Smooth muscle cell (in vitro differentiated cells): ENCODE measurements at regions not wholly inside any gene's neighbourhood (a gene's known extent, or its start where the extent isn't known, plus 50 kb on each side); places are given as distances from the start of the nearest gene placed in this dataset. TPM values are rescaled to one million over a fixed set of nuclear protein-coding genes. Genes with fewer than 3 reads are reported as not detected.

ENCODE experiments used
- DNase-seq: peaks from one replicate; lab custom pipeline; 2025; ENCODE audit not compliant: unreplicated experiment; lab: John Stamatoyannopoulos, UW
- H2AFZ ChIP-seq: fragments of 200-600 bp; sonication (generic); 2 replicates; pipeline ENCODE4 v1.6.0; 2016; ENCODE audit warnings: antibody characterized with exemption, low read depth, mild to moderate bottlenecking
- H3F3A ChIP-seq: fragments of 200-600 bp; sonication (generic); 2 replicates; pipeline ENCODE4 v1.6.0; 2017; ENCODE audit warnings: antibody characterized with exemption, low read depth
- H3K27ac ChIP-seq: fragments of 200-600 bp; sonication (generic); 2 replicates; pipeline ENCODE4 v1.5.1; 2016; ENCODE audit warnings: low read depth, mild to moderate bottlenecking
- H3K27me3 ChIP-seq: fragments of 200-600 bp; sonication (generic); 2 replicates; pipeline ENCODE4 v1.6.1; 2016; ENCODE audit warnings: low read depth, mild to moderate bottlenecking
- H3K36me3 ChIP-seq: fragments of 200-600 bp; sonication (generic); 2 replicates; pipeline ENCODE4 v1.5.1; 2016; ENCODE audit warnings: low read depth
- H3K4me1 ChIP-seq: fragments of 200-600 bp; sonication (generic); 2 replicates; pipeline ENCODE4 v1.5.1; 2016; ENCODE audit warnings: low read depth
- H3K4me2 ChIP-seq: fragments of 200-600 bp; sonication (generic); 2 replicates; pipeline ENCODE4 v1.6.0; 2016; ENCODE audit warnings: mild to moderate bottlenecking
- H3K4me3 ChIP-seq: fragments of 200-600 bp; sonication (generic); 2 replicates; pipeline ENCODE4 v1.5.1; 2016; ENCODE audit warnings: mild to moderate bottlenecking
- H3K79me2 ChIP-seq: fragments of 200-600 bp; sonication (generic); 2 replicates; pipeline ENCODE4 v1.6.0; 2016; ENCODE audit warnings: low read depth, mild to moderate bottlenecking
- H3K9ac ChIP-seq: fragments of 200-600 bp; sonication (generic); 2 replicates; pipeline ENCODE4 v1.6.0; 2016; ENCODE audit warnings: low read depth
- H3K9me3 ChIP-seq: fragments of 200-600 bp; sonication (generic); replicated peaks from 2 replicates; pipeline ENCODE4 v1.5.1; 2016; ENCODE audit warnings: low read depth
- H4K20me1 ChIP-seq: fragments of 200-600 bp; sonication (generic); 2 replicates; pipeline ENCODE4 v1.6.0; 2016; ENCODE audit warnings: low read depth
- WGBS: methylation state at CpG from one replicate; pipeline ENCODE4 v1.1.7; 2016; ENCODE audit warnings: low lambda C conversion rate; 5-methylcytosine and 5-hydroxymethylcytosine counted together
- small RNA-seq: library from RNA; depleted of rRNA; stranded (forward); fragments of <200 nt; gene quantifications from one replicate; pipeline ENCODE3, GENCODE V24; 2014
- TF ChIP-seq, protein P1 (sequence below): fragments of 200-600 bp; sonication (generic); IDR thresholded peaks from 2 replicates; pipeline ENCODE4 v1.5.1; 2017; ENCODE audit warnings: borderline replicate concordance, mild to moderate bottlenecking, antibody characterized with exemption; ENCODE audit not compliant: insufficient read depth, poor library complexity, severe bottlenecking

DNA sequence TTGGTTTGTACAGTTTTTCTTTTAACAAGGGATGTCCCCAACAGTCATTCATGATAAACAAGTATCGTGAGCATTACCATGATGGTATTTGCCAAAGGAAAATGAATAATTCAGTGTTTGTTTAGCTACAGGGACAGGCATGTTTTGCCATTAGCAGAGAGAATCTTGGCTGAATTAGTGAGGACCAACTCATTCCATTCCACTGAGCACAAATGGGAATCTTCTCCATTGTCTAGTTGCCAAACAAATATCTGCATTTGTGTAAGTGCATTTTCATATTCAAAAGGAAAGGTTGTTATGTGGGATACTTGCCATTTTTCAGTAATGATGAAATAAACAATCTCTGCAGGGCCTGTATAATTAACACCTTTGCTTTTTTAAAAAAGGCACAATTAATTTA lies 1762.6 kb downstream of the RPA4 start:
- no peaks in the 10 kb centered on the region for H3K9me3 ChIP-seq
- 84% methylated on average over 1 of the region's 1 CpG for WGBS
- no peak for DNase-seq

DNA sequence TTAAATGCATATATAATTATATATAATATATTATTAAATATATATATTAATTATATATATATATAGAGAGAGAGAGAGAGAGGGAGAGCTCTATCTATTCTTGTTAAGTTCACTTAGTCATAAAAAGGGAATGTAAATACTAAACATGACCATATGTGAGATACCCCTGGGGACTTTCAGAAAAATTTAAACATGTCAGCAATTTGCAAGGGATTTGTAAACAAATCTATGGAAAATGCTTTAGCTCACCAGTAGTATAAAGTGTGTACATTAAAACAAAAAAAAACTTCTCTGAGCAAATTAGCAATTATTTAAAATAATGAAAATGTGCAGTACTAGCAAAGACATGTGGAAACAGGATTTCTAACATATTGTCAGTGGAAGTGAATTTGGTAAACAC lies 1755.5 kb downstream of the PCDH19 start:
- Histone ChIP-seq H3K27ac (no peak overlapping the region), H3K4me1 (peaks cover 5% of the 10 kb centered on the region), H2AFZ (no peak overlapping the region), H4K20me1 (no peaks in the 10 kb centered on the region), H3F3A (no peaks in the 10 kb centered on the region), H3K36me3 (no peaks in the 10 kb centered on the region), H3K27me3 (no peaks in the 10 kb centered on the region), H3K79me2 (peaks cover 5% of the 10 kb centered on the region), H3K4me2 (peak overlapping the region; percentile 63), H3K9ac (no peak overlapping the region), H3K9me3 (no peaks in the 10 kb centered on the region), H3K4me3 (no peak overlapping the region)
- no peak for DNase-seq
- TF ChIP-seq, protein P1, sequence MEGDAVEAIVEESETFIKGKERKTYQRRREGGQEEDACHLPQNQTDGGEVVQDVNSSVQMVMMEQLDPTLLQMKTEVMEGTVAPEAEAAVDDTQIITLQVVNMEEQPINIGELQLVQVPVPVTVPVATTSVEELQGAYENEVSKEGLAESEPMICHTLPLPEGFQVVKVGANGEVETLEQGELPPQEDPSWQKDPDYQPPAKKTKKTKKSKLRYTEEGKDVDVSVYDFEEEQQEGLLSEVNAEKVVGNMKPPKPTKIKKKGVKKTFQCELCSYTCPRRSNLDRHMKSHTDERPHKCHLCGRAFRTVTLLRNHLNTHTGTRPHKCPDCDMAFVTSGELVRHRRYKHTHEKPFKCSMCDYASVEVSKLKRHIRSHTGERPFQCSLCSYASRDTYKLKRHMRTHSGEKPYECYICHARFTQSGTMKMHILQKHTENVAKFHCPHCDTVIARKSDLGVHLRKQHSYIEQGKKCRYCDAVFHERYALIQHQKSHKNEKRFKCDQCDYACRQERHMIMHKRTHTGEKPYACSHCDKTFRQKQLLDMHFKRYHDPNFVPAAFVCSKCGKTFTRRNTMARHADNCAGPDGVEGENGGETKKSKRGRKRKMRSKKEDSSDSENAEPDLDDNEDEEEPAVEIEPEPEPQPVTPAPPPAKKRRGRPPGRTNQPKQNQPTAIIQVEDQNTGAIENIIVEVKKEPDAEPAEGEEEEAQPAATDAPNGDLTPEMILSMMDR: no peak

More for the DNA sequence above, 1762.6 kb downstream of the RPA4 start:
- no peak overlapping the region for H3K4me3 ChIP-seq
- H3K36me3 ChIP-seq: no peaks in the 10 kb centered on the region
- H3F3A ChIP-seq: no peaks in the 10 kb centered on the region
- no peak overlapping the region for H2AFZ ChIP-seq
- H3K27me3 ChIP-seq: no peaks in the 10 kb centered on the region
- H3K4me2 ChIP-seq: no peak overlapping the region
- H3K9ac ChIP-seq: no peak overlapping the region
- no peaks in the 10 kb centered on the region for H4K20me1 ChIP-seq
- H3K27ac ChIP-seq: no peak overlapping the region
- no peaks in the 10 kb centered on the region for H3K4me1 ChIP-seq
- TF ChIP-seq, protein P1: no peak
- H3K79me2 ChIP-seq: peaks cover 10% of the 10 kb centered on the region

Small RNA genes lying in the stretch of these regions (small RNA-seq; reads per million reads assigned to genes)
- gene AL357312.1: not detected
